NB4 (cell line): ENCODE measurements at regions not wholly inside any gene's neighbourhood (a gene's known extent, or its start where the extent isn't known, plus 50 kb on each side); places are given as distances from the start of the nearest gene placed in this dataset.

Experiments used
- CTCF ChIP-seq: IDR thresholded peaks from one replicate; pipeline ENCODE4 v1.5.1; 2012; ENCODE audit warnings: low read depth, low read length
- MAX ChIP-seq: IDR thresholded peaks from 2 replicates; pipeline ENCODE4 v1.6.1; 2011; ENCODE audit warnings: low read depth, low read length

- TF ChIP-seq MAX (no peak), CTCF (no peak)
These were observed 58.7 kb upstream of the BBX start for GRCh38 chr3:107464037-107464436.
